Activated T-cell treated with anti-CD3 and anti-CD28 coated beads, Interleukin-2, amount 50 U/mL, for 1 hour (primary cell): ENCODE measurements at regions not wholly inside any gene's neighbourhood (a gene's known extent, or its start where the extent isn't known, plus 50 kb on each side); places are given as distances from the start of the nearest gene placed in this dataset.
A peak's percentile ranks its signal among the peaks of the same experiment; 100 is the strongest.

ENCODE experiments used
- DNase-seq: peaks from one replicate; pipeline ENCODE4 v3.0.0-alpha.2; 2020

GRCh38 chr6:142561511-142562265 lies 259.9 kb downstream of the ADGRG6 start:
- no peak for DNase-seq

GRCh38 chr6:142562865-142563264 lies 261.1 kb downstream of the ADGRG6 start:
- no peak for DNase-seq

GRCh38 chr6:142566628-142567396 lies 265.0 kb downstream of the ADGRG6 start:
- DNase-seq = peak; percentile 35

- no peak for DNase-seq
Observed at GRCh38 chr6:142567461-142567860, 265.7 kb downstream of the ADGRG6 start.

- DNase-seq = no peak
Observed at GRCh38 chr6:142568857-142569597, 267.2 kb downstream of the ADGRG6 start.

- no peak for DNase-seq
Observed at GRCh38 chr6:142569676-142570075, 267.9 kb downstream of the ADGRG6 start.

- DNase-seq = no peak
Observed at GRCh38 chr6:142570221-142570671, 268.4 kb downstream of the ADGRG6 start.

GRCh38 chr6:142592876-142593275 lies 291.1 kb downstream of the ADGRG6 start:
- DNase-seq = no peak

- DNase-seq = no peak
Observed at GRCh38 chr6:142597836-142598235, 296.0 kb downstream of the ADGRG6 start.

- DNase-seq = no peak
Observed at GRCh38 chr6:142601427-142601826, 299.6 kb downstream of the ADGRG6 start.

- DNase-seq = no peak
Observed at GRCh38 chr6:142602972-142603371, 301.2 kb downstream of the ADGRG6 start.

- DNase-seq = no peak
Observed at GRCh38 chr6:142605922-142606485, 304.2 kb downstream of the ADGRG6 start.

GRCh38 chr6:142612956-142613355 lies 311.1 kb downstream of the ADGRG6 start:
- no peak for DNase-seq

- no peak for DNase-seq
Observed at GRCh38 chr6:142613981-142614380, 312.2 kb downstream of the ADGRG6 start.

GRCh38 chr6:142617158-142617557 lies 315.4 kb downstream of the ADGRG6 start:
- DNase-seq = no peak

- no peak for DNase-seq
Observed at GRCh38 chr6:142621822-142622221, 320.0 kb downstream of the ADGRG6 start.

- DNase-seq = no peak
Observed at GRCh38 chr6:142624978-142625715, 319.8 kb downstream of the HIVEP2 start.

GRCh38 chr6:142627474-142627873 lies 317.5 kb downstream of the HIVEP2 start:
- DNase-seq = no peak

- no peak for DNase-seq
Observed at GRCh38 chr6:142631517-142632385, 313.2 kb downstream of the HIVEP2 start.

GRCh38 chr6:142633317-142633716 lies 311.7 kb downstream of the HIVEP2 start:
- no peak for DNase-seq

- DNase-seq = no peak
Observed at GRCh38 chr6:142635130-142635529, 309.8 kb downstream of the HIVEP2 start.
